Ovary (tissue), 3 donors: ENCODE measurements at regions not wholly inside any gene's neighbourhood (a gene's known extent, or its start where the extent isn't known, plus 50 kb on each side); places are given as distances from the start of the nearest gene placed in this dataset.

Source experiments
- CTCF ChIP-seq, 3 donors: fragments of 450-650 bp in 2 of 3; fragments of 200-600 bp in 1 of 3; IDR thresholded peaks; one replicate each; pipeline versions ENCODE4 v1.5.1 to v1.8.0; 2016 to 2022; ENCODE audit warnings: antibody characterized with exemption in 3 of 3, mild to moderate bottlenecking in 1 of 3
- EP300 ChIP-seq: sonication (generic); formaldehyde crosslinking; IDR thresholded peaks from one replicate; pipeline ENCODE4 v1.6.1; 2017; ENCODE audit warnings: antibody characterized with exemption
- POLR2A ChIP-seq: fragments of 450-650 bp; IDR thresholded peaks from one replicate; pipeline ENCODE4 v1.6.1; 2017; ENCODE audit warnings: antibody characterized with exemption, mild to moderate bottlenecking, moderate library complexity
- donor health status: DM: no; HTN: no; CAD: no.

- TF ChIP-seq POLR2A (no peak), CTCF (IDR thresholded peaks at IDR 0.05) (no peak), EP300 (no peak)
These were observed 171.2 kb upstream of the PFN2 start for GRCh38 chr3:150141790-150142326.
